A673 (cell line): ENCODE measurements at regions not wholly inside any gene's neighbourhood (a gene's known extent, or its start where the extent isn't known, plus 50 kb on each side); places are given as distances from the start of the nearest gene placed in this dataset.

Source experiments
- BruUV-seq: library from RNA; stranded (reverse); fragments of 400-500 nt; replicated peaks from 2 replicates; lab custom pipeline; 2021; lab: Mats Ljungman, UMichigan
- CTCF ChIA-PET: fragments of 300-600 bp; sonication (Branson Sonifier 250); formaldehyde crosslinking; loops from one replicate; lab custom pipeline; 2022; ENCODE audit warnings: antibody characterized with exemption; lab: Charles Lee
- POLR2A ChIA-PET: fragments of 300-600 bp; sonication (Branson Sonifier 250); formaldehyde crosslinking; loops from one replicate; lab custom pipeline; 2022; ENCODE audit warnings: antibody characterized with exemption; ENCODE audit not compliant: low non-redundant PET; lab: Charles Lee
- DNase-seq: peaks from one replicate; pipeline ENCODE4 v3.0.0-alpha.2; 2015; ENCODE audit warnings: low spot score
- H3K27ac ChIP-seq: fragments of 200-600 bp; sonication (generic); 2 replicates; pipeline ENCODE4 v1.5.1; 2016; ENCODE audit warnings: mixed run types, low read depth, mild to moderate bottlenecking, mixed read lengths, antibody characterized with exemption, low read length; ENCODE audit not compliant: poor library complexity, severe bottlenecking
- H3K27me3 ChIP-seq: fragments of 200-600 bp; sonication (generic); replicated peaks from 2 replicates; pipeline ENCODE4 v1.6.1; 2017; ENCODE audit warnings: mixed run types, low read depth, mild to moderate bottlenecking, mixed read lengths, antibody characterized with exemption, low read length; ENCODE audit not compliant: insufficient read depth, poor library complexity
- H3K36me3 ChIP-seq: fragments of 200-600 bp; sonication (generic); 2 replicates; pipeline ENCODE4 v1.6.1; 2016; ENCODE audit warnings: mixed run types, mild to moderate bottlenecking, mixed read lengths, antibody characterized with exemption, low read length; ENCODE audit not compliant: insufficient read depth, poor library complexity, severe bottlenecking
- H3K4me1 ChIP-seq: fragments of 200-600 bp; sonication (generic); 2 replicates; pipeline ENCODE4 v1.6.1; 2017; ENCODE audit warnings: mixed run types, mild to moderate bottlenecking, mixed read lengths, antibody characterized with exemption, low read length; ENCODE audit not compliant: insufficient read depth, poor library complexity, severe bottlenecking
- H3K4me3 ChIP-seq: fragments of 200-600 bp; sonication (generic); 2 replicates; pipeline ENCODE4 v1.5.1; 2016; ENCODE audit warnings: low read depth, mixed run types, mild to moderate bottlenecking, mixed read lengths, low read length; ENCODE audit not compliant: poor library complexity, severe bottlenecking
- H3K9me3 ChIP-seq: fragments of 200-600 bp; sonication (generic); 2 replicates; pipeline ENCODE4 v1.6.1; 2016; ENCODE audit warnings: mixed run types, low read depth, mild to moderate bottlenecking, mixed read lengths, antibody characterized with exemption, low read length; ENCODE audit not compliant: poor library complexity, severe bottlenecking
- EZH2 ChIP-seq: fragments of 200-600 bp; sonication (generic); IDR thresholded peaks from 2 replicates; pipeline ENCODE4 v1.6.1; 2017; ENCODE audit warnings: borderline replicate concordance, low read depth, mild to moderate bottlenecking, mixed read lengths, antibody characterized with exemption, low read length; ENCODE audit not compliant: poor library complexity, severe bottlenecking
- intact Hi-C: fragments of 100-400 bp; cut with micrococcal nuclease; formaldehyde crosslinking; loops from one replicate; pipeline ENCODE4 v1.10.0; 2022; ENCODE audit not compliant: unreplicated experiment
- TF ChIP-seq, protein P1 (sequence below): fragments of 300-800, 200-600 bp; sonication (generic); conservative IDR thresholded peaks from 2 replicates; pipeline ENCODE4 v1.5.1; 2017; ENCODE audit warnings: low read depth, mild to moderate bottlenecking, antibody characterized with exemption, low read length, moderate library complexity, mixed read lengths

DNA sequence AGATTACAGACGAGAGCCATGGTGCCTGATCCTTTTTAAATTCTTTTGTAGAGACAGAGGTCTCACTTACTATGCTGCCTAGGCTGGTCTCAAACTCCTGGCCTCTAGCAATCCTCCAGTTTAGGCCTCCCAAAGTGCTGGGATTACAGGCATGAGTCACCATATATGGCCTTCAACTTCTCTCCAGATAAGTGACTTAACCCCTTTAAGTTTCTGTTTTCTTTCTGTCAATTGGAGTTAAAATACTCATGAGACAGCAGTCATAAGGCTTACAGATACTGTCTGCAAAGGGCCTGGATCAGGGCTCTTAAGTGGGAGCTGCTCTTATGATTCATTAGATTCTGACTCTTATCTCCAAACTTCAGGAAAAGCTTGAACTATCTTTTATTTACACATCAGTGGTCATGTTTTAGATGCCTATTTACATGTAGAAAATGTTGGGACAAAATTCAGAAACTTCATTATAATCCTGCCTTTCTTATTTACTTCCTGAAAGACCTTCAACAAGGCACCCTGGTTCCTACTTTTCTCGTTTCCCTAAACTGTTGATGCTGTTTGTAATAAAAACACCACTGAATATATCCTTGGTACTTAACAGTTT, 271.5 kb upstream of the TBX3 start:
- POLR2A ChIA-PET = no interaction called here
- CTCF ChIA-PET = no interaction called here
- Histone ChIP-seq H3K4me1 (no peaks in the 10 kb centered on the region), H3K36me3 (no peaks in the 10 kb centered on the region), H3K27ac (no peak overlapping the region), H3K27me3 (no peaks in the 10 kb centered on the region), H3K4me3 (no peak overlapping the region), H3K9me3 (peaks cover 26% of the 10 kb centered on the region)
- BruUV-seq = no TSS peak
- no peak for DNase-seq
- intact Hi-C loops = no loop called here
- no peak for TF ChIP-seq EZH2
- TF ChIP-seq, protein P1, sequence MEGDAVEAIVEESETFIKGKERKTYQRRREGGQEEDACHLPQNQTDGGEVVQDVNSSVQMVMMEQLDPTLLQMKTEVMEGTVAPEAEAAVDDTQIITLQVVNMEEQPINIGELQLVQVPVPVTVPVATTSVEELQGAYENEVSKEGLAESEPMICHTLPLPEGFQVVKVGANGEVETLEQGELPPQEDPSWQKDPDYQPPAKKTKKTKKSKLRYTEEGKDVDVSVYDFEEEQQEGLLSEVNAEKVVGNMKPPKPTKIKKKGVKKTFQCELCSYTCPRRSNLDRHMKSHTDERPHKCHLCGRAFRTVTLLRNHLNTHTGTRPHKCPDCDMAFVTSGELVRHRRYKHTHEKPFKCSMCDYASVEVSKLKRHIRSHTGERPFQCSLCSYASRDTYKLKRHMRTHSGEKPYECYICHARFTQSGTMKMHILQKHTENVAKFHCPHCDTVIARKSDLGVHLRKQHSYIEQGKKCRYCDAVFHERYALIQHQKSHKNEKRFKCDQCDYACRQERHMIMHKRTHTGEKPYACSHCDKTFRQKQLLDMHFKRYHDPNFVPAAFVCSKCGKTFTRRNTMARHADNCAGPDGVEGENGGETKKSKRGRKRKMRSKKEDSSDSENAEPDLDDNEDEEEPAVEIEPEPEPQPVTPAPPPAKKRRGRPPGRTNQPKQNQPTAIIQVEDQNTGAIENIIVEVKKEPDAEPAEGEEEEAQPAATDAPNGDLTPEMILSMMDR = no peak

DNA sequence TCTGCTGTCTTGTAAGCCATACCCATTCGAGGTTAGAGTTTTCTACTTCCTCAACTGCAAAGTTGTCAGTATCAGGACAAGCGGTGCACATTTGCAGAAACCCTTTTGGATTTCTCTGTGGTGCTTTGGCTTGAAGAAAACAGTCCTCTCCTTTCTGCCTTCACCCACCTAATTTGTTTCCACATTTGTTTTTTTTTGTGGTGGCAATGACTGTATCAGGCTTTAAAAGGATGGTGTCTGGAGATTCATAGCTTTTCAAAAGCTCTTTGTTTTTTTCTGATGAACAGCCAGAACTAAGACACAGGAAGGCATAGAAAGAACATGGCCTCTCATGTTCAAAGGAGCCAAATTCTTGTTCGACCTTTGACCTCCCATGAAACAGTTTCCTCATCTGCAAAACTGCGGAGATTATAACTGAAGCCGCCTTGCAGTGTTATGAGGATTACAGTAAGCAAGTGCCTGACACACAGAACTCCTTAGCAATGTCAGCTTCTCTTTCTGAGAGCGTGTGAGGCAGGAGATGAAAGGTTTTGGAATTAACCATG, 270.6 kb upstream of the TBX3 start:
- Histone ChIP-seq H3K27ac (no peak overlapping the region), H3K27me3 (no peaks in the 10 kb centered on the region), H3K9me3 (peaks cover 19% of the 10 kb centered on the region), H3K4me3 (no peak overlapping the region), H3K4me1 (no peaks in the 10 kb centered on the region), H3K36me3 (no peaks in the 10 kb centered on the region)
- ChIA-PET POLR2A (no interaction called here), CTCF (no interaction called here)
- intact Hi-C loops = no loop called here
- BruUV-seq = no TSS peak
- DNase-seq = no peak
- TF ChIP-seq EZH2 = no peak
- TF ChIP-seq, protein P1 = no peak

DNA sequence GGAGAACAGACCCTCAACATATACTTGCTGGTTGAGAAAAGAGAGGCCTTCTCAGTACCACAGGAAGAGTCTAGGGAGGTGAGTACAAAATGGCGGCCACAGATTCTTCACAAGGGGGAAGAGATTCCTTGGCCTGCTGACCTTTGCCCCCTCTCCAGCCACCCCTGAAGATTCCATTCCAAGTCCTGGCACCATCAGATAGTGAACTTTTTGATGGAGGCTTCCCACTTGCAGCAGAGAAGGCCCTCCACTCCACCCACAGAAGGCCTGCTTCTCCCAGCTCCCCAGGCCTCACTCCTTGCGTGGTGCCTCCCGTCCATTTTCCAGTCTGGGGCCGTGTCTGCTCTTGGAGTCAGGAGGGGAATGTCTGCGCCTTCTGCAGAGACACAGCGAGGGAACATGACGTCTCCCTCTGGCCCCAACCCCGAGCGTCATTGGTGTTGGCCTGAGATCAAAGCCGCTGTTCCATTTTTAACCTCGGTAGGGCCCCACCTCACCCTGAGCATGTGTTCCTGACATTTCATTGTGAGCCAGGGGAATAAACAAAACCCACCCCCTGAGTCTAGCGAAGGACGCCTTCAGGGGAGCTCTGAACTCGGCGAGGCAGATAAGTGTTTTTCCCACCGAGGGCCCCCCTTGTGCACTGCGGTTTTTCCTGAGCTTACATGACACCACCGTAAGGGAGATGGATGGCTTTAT, 268.7 kb upstream of the TBX3 start:
- POLR2A ChIA-PET = no interaction called here
- H3K36me3 ChIP-seq = no peaks in the 10 kb centered on the region
- H3K4me3 ChIP-seq = no peak overlapping the region
- CTCF ChIA-PET = no interaction called here
- no peak for DNase-seq
- no peaks in the 10 kb centered on the region for H3K27me3 ChIP-seq
- intact Hi-C loops = no loop called here
- peaks cover 12% of the 10 kb centered on the region for H3K9me3 ChIP-seq
- no TSS peak for BruUV-seq
- H3K4me1 ChIP-seq = no peaks in the 10 kb centered on the region
- TF ChIP-seq EZH2 = no peak
- TF ChIP-seq, protein P1 = no peak
- no peak overlapping the region for H3K27ac ChIP-seq
